ENCODE measurements at regions not wholly inside any gene's neighbourhood (a gene's known extent, or its start where the extent isn't known, plus 50 kb on each side); places are given as distances from the start of the nearest gene placed in this dataset.

- no peak overlapping the region for H3K27ac ChIP-seq (ENCODE audit: extremely low read length, insufficient read depth, low read length)
- ChIA-PET CTCF (ENCODE audit: low intra/inter-chr PET ratio, low total read pairs) (no interaction called here), POLR2A (no interaction called here)
- H3K79me2 ChIP-seq (ENCODE audit: insufficient read depth, low read length), result no peaks in the 10 kb centered on the region
- no peaks in the 10 kb centered on the region for H3K9me3 ChIP-seq (ENCODE audit: low read length)
- no peak overlapping the region for H3K4me2 ChIP-seq (ENCODE audit: low read depth, low read length)
- H3K4me3 ChIP-seq (replicated peaks in 1 of 3; ENCODE audit: insufficient read depth in 1 of 3, low read depth in 2 of 3, low read length in 3 of 3), result no peak overlapping the region
- no peak overlapping the region for H3K9ac ChIP-seq (ENCODE audit: insufficient read depth, low read depth, low read length)
- peaks cover 0 to 4% of the 10 kb centered on the region in 2 experiments; a peak in 2 of 5 replicates for H3K27me3 ChIP-seq (ENCODE audit: control insufficient read depth in 1 of 2, insufficient read depth in 2 of 2, low read length in 2 of 2)
- in situ Hi-C loops (cut with HindIII; ENCODE audit: extremely low pct_ligation_motif_present, low pct_unique_long_range_greater_than_20kb), result no loop called here
- BruUV-seq (replicated peaks), result no TSS peak
- ATAC-seq (no peak), DNase-seq (ENCODE audit: low spot score) (no peak), FAIRE-seq (no peak)
- no peak for TF ChIP-seq MAFG (CRISPR knock-in tag; IDR thresholded peaks at IDR 0.05)
- TF ChIP-seq HDAC1 (CRISPR knock-in tag; IDR thresholded peaks at IDR 0.05), result no peak
- TF ChIP-seq NFAT5 (CRISPR knock-in tag; IDR thresholded peaks at IDR 0.05), result no peak
- no peak for TF ChIP-seq TCF7 (IDR thresholded peaks at IDR 0.05; ENCODE audit: low read depth)
- TF ChIP-seq ZNF281 (CRISPR knock-in tag; IDR thresholded peaks at IDR 0.05; ENCODE audit: borderline replicate concordance), result no peak
- TF ChIP-seq MAZ (IDR thresholded peaks at IDR 0.05; ENCODE audit: borderline replicate concordance, low read depth, low read length), result no peak
- TF ChIP-seq MAZ (CRISPR knock-in tag; IDR thresholded peaks at IDR 0.05; ENCODE audit: low read depth), result no peak
- 73% methylated on average over 6 of the region's 6 CpGs for WGBS (ENCODE audit: low lambda C conversion rate)
- no peaks in the 10 kb centered on the region for H3K36me3 ChIP-seq (replicated peaks in 1 of 2; ENCODE audit: control insufficient read depth in 1 of 2, insufficient read depth in 2 of 2, low read length in 2 of 2)
- no peaks in the 10 kb centered on the region for H4K20me1 ChIP-seq (ENCODE audit: insufficient read depth, low read length)
- intact Hi-C loops (cut with micrococcal nuclease; ENCODE audit: unreplicated experiment), result no loop called here
- H2AFZ ChIP-seq (ENCODE audit: low read length), result no peak overlapping the region
- no peaks in the 10 kb centered on the region for H3K4me1 ChIP-seq (ENCODE audit: insufficient read depth, low read length)
Measured at GRCh38 chr20:22823119-22823518, 212.0 kb upstream of the SSTR4 start.

Measured in HepG2 (cell line).